HG03378 (cell line): ENCODE measurements at regions not wholly inside any gene's neighbourhood (a gene's known extent, or its start where the extent isn't known, plus 50 kb on each side); places are given as distances from the start of the nearest gene placed in this dataset.
"Not testable (repeated sequence)": the region's sequence is repeated elsewhere in the genome, so short reads cannot be mapped to it uniquely, and the experiment has no call there.

Experiments
- ATAC-seq: cut with Tn5 transposase; IDR thresholded peaks from one replicate; pipeline ENCODE4 v1.9.1; 2021; ENCODE audit warnings: mild to moderate bottlenecking, moderate library complexity; ENCODE audit not compliant: unreplicated experiment

- no peak for ATAC-seq
These were observed 1324.5 kb downstream of the BRD1 start for GRCh38 chr22:48503035-48503625.

- ATAC-seq: no peak
These were observed 1326.4 kb downstream of the BRD1 start for GRCh38 chr22:48501231-48501750.

GRCh38 chr22:48500471-48501230, 1327.0 kb downstream of the BRD1 start:
- ATAC-seq: no peak

- ATAC-seq: no peak
These were observed 1327.9 kb downstream of the BRD1 start for GRCh38 chr22:48499456-48500425.

- ATAC-seq: no peak
These were observed 1328.9 kb downstream of the BRD1 start for GRCh38 chr22:48498526-48499331.

GRCh38 chr22:48497743-48498520, 1329.7 kb downstream of the BRD1 start:
- ATAC-seq: not testable (repeated sequence)

GRCh38 chr22:48496987-48497650, 1330.6 kb downstream of the BRD1 start:
- no peak for ATAC-seq

- ATAC-seq: no peak
These were observed 1331.3 kb downstream of the BRD1 start for GRCh38 chr22:48496226-48496845.

- no peak for ATAC-seq
These were observed 1332.0 kb downstream of the BRD1 start for GRCh38 chr22:48495751-48496080.

- ATAC-seq: no peak
These were observed 1332.5 kb downstream of the BRD1 start for GRCh38 chr22:48494968-48495750.

GRCh38 chr22:48494256-48494967, 1333.3 kb downstream of the BRD1 start:
- no peak for ATAC-seq

GRCh38 chr22:48493733-48494132, 1333.9 kb downstream of the BRD1 start:
- ATAC-seq: no peak

- no peak for ATAC-seq
These were observed 1335.0 kb downstream of the BRD1 start for GRCh38 chr22:48492366-48493320.

- no peak for ATAC-seq
These were observed 1336.2 kb downstream of the BRD1 start for GRCh38 chr22:48491451-48491941.

- ATAC-seq: no peak
These were observed 1336.9 kb downstream of the BRD1 start for GRCh38 chr22:48490500-48491411.
